ENCODE measurements at regions not wholly inside any gene's neighbourhood (a gene's known extent, or its start where the extent isn't known, plus 50 kb on each side); places are given as distances from the start of the nearest gene placed in this dataset.
"Not testable (repeated sequence)": the region's sequence is repeated elsewhere in the genome, so short reads cannot be mapped to it uniquely, and the experiment has no call there.

DNA sequence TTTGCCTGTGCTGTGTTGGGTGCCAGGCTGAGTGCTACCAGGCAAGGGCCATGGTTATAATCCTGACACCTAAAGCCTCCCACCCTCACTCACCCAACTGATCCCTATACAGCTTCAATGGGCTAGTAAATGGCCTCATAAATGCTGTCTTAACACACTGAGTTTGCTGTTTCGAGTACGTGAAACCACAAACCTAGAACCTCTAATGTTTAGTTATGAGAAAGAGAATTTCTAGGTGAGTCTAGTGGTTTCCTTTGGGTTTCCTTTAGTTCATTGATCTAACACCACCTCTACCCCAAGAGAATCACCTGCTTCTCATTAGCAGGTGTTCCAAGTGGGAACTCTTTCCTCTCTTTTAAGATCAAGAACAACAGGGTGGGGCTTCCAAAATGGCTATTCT, 172.0 kb downstream of the MC4R start:
- DNase-seq = no peak

DNA sequence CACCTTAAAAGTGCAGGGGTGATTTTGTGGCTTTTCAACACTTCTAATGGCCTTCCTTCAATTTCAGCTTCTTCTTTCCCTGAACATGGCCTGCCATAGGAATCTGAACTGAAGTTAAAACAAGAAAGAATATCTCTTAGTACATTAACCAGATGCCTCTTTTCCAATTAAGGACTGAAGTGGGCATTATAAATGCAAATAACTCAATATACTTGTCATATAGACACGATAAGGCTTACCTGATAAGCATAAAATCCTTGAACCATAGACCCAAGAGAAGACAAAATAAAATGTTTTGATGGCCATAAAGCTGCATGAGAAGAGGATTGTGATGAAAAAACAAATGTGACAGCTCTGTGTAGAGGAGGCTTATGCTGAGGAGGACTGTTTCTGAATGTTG, 173.1 kb downstream of the MC4R start:
- no peak for DNase-seq

DNA sequence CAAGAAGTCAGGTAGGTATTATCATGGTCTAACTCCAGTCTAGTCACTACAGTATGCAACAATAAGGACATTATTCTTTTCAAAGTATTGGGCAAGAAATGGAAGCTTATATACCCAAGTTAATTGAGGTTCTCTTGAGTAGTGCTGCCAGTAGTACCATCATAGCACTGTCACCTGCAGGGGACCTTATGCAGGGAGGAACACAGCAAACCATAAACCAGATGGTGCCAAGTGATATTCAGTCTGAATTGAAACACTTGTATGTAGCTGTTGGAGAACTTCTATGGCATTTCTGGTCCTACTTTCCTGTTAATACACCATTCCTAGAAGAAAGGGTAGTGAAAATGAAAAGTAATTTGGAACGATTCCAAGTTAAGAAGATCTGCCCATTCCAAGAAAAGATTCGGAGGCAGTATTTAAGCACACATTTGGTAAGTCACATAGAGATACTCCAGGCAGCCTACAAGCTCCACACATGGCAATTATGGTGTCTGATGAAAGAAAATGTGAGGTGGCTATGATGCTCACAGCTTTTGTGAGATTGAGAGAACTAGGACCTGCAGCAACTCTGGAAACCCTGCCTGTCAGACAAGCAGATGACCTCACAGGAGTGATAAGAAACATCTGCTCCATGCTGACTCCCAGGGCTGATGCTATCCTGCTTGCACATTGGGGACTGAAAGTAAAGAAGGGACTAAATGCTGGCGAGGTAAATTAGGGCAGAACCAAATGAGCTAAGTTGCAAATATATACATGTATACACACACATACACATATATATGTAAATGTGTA, 174.7 kb downstream of the MC4R start:
- no peak for DNase-seq

DNA sequence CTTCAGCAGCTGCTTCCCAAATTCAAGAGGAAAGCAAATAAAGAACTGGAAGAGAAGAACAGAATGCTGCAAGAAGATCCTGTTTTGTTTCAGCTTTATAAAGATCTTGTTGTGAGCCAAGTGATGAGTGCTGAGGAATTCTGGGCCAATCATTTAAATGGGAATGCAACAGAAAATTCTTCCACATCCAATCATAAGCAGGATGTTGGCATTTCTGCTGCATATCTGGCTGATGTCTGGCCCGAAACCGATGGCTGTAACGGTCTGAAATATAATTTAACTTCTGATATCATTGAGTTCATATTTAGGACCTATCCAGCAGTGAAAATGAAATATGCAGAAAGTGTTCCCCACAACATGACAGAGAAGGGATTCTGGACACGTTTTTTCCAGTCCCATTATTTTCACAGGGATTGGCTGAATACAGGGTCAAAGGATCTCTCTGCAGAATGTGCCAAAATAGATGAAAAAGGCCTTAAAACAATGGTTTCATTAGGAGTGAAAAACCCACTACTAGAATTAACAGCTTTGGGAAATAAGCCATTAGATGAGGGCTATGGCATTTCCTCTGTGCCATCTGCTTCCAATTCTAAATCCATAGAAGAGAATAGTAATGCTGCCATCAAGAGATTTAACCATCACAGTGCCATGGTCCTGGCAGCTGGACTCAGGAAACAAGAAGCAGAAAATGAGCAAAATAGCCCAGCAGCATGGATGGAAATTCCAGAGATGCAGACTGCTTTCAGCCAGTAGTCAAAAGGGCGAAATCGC, 175.6 kb downstream of the MC4R start:
- no peak for DNase-seq

DNA sequence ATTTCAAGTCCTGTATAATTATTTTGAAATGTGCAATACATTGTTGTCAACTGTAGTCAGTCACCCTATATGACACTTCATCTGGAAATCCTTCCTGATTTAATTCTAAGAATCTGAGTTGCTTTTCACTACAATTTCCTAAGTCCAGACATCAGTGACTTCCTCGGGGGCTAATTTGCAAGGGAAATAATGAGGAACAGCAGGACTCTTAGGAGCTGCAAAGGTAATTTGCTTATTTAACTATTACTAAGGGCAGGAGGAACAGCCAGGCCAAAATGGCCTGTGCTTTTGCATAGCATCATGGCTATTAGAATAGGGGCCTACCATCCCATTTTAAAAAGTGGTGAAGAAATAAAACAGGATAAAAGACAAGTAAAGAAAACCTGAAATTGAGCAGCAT, 178.8 kb downstream of the MC4R start:
- no peak for DNase-seq

DNA sequence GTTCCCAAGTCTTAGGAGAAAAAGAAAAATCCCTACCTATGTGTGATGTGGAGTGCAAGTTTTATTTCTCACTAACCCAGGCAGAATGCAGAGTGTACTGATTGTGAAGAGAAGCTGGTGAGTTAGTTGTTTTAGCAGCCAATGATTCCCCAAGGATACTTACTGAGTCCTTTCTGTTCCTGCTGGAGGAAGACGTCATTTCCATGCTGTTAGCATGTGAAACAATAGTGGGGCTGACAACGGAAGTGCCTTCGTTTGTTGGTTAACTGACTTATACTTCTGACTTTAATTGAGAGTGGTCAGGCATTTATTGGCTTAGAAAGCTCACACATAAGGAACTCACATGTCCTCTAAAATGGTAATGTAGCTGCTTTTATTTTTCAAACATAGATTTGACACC, 180.6 kb downstream of the MC4R start:
- no peak for DNase-seq

DNA sequence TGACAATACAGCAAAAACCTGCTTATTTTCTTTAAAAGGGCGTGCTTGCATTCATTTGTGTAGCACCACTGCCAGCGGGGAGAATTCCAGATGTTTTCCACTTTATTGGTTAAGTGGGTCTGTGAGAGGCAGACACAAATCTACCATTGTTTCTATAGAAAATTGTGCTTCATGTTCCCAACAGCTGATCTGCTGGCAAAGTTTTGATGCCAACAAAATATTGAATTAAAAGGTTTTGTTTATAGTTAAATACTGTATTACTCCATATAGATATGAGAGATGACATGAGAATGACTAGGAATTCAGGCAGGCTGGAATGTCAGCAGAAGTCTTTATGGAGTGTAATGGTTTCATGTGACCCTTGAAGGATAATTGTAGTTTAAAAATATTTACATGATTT, 182.7 kb downstream of the MC4R start:
- DNase-seq = no peak

DNA sequence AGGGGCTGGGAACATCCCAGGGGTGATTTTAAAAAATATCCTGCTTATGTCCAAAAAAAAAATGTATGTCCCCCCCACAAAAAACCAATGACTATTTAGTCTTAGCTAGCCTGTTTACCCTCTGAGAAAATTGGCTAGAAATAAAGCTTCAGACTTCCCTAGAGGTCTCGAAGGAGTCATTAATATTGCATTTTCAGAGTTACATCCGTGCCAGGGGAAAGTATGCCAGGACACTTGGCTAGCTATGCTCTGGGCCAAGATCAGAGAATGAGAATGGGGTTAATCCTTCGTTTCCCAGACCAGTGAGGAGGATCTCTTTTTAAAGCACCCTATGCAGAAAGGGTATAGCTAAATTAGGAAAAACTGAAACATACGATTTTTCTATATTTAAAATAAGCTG, 183.6 kb downstream of the MC4R start:
- DNase-seq = no peak

DNA sequence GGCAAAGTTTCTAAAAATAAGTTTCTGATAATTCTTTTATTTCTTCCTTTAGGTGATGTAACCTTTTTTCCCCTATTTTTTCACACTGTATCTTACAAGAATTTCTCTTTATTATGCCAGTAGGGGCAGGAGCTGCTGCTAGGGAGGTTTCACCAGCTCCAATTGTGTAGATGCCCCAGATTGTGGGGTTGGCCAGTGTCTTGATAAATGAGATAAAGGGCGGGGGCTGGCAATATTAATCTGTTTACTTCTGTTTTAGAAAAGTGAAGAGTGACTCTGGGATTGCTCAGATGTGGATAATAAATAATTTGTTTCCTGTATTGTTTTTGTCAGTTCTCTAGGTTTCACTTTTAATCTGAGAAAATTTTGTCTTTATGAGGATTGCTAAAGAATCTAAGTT, 190.4 kb downstream of the MC4R start:
- DNase-seq = no peak

DNA sequence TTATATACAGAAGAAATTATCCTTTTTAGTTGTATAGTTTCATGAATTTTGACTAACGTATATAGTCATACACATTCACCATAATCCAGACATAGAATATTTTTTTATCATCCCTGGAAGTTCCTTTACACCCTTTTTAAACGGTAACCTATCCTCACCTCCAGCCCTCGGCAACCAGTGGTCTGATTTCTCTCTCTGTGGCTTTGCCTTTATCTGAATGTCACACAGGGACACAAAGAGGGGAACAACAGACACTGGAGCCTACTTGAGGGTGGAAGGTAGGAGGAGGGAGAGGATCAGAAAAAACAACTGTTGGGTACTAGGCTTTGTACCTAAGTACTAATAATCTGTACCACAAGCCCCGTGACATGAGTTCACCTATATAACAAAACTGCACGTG, 191.9 kb downstream of the MC4R start:
- DNase-seq = no peak

DNA sequence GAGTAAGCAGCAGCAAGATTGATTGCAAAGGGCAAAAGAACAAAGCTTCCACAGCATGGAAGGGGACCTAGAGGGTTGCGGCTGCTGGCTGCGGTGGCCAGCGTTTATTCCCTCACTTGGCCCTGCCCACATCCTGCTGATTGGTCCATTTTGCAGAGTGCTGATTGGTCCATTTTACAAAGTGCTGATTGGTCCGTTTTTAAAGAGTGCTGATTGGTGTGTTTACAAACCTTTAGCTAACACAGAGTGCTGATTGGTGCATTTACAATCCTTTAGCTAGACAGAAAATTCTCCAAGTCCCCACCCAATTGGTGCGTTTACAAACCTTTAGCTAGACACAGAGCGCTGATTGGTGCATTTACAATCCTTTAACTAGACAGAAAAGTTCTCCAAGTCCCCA, 194.4 kb downstream of the MC4R start:
- DNase-seq = not testable (repeated sequence)

DNA sequence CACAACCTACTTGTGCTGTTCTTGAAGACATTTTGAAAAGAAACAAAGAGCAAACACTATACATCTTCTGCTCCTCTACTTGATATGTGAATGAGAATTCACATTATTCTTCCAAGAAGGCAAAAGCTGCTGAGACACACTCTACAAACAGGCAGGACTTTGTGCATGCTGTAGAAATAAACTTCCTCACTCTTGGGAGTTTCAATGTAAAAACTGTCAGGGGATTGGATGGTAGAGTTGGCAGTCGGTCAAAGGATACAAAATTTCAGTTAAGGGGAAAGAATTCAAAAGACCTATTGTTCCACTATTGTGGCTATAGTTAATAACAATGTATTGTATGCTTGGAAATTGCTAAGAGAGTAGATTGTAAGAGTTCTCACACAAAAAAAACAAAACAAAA, 196.3 kb downstream of the MC4R start:
- no peak for DNase-seq

DNA sequence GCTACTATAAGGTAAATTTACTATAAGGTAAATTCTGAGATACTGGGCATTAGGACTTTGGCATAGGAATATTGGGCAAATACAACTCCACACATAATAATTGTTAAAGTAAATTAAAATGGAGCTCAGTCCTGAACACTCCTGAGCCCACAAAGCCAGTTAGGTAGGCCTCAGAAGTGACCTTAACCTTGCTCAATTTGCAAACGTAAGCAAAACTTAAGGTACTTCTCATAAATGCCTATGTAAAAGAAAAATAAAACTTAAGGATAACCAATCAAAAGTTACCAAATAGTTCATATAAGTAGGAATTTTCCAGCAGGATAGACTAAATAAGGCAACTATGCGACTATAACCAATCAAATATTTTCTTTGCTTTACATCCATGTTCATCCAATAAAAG, 197.7 kb downstream of the MC4R start:
- no peak for DNase-seq

DNA sequence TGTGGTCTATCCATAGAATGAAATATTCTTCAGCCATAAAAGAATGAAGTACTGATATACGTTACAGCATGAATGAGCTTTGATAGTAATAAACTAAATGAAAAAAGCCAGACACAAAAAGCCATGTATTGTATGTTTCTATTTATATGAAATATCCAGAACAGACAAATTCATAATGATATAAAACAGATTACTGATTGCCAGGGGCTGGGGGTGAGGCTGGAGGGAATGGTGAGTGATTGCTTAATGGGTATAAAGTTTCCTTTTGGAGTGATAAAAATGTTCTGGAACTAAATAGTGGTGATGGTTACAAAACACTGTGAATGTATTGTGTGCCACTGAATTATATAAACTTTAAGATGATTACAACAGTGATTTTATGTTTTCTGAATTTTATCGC, 200.5 kb downstream of the MC4R start:
- no peak for DNase-seq

DNA sequence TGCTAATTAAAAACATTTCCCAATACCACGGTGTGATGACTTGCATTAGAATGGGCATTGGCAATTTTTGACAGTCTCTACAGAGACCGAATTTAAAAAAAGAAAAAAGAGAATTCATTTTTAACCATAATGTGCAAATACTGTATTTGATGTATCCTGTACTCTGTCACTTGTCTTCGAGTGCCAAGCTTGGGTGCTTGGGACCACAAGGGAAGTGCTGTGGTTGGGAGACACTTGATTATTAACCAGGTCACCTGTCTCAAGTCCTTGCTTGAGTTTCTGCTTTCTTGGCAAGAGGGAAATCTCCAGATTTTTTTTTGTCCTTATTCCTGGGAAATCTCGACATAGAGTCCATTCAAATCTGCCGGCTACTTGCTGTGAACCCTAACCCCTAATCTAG, 209.0 kb downstream of the MC4R start:
- no peak for DNase-seq

DNA sequence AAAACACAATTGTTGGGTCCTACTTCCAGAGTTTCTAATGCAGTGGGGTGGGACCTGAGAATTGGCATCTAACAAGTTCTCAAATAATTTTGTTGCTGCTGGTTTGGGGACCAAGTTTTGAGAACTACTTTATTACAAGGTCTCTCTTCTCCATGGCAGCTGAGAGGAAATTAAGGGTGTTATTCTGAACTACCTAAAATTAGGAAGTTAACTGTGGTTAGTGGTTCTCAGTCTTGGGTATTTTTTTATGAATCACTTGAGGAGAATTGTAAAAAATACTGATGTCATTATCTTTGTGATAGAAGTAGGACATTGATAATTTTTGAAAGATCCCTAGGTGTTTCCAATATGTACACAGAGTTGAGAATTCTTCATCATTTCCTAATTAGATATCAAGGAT, 210.2 kb downstream of the MC4R start:
- no peak for DNase-seq

DNA sequence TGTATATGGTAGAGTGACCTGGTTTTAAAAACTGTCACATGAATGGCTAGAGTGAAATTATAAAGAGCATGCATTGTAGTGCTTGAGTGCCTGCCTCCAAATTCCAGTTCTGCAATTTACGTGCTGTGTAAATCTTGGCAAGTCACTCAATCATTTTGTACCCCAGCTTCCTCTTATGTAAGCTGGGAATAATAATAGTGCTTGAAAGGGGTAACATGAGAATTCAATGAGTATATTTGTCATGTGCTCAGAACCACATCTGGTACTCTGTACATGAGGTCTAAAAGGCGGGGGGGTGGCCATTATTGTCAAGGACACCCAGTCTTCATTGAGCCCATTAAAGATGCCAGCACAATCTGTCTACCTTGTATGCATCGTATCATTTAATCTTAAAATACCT, 214.8 kb downstream of the MC4R start:
- DNase-seq = no peak

DNA sequence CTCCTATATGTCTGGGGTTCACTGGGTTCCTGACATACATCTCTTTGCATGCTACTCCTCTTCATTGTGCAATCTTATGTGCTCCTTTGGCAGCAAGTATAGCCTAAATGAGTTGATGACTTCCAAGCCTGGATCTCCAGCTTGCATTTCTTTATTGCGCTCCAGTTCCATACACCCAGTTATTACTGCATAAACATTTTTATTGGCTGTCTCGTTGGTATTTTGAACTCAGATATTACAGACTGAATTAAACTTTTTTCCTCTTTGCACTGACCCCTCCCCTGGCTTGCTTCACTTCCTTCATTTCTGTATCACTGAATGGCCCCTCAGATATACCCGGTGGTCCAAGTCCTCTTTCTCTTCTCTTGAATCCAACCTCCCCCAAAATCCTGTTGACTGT, 219.2 kb downstream of the MC4R start:
- DNase-seq = no peak

DNA sequence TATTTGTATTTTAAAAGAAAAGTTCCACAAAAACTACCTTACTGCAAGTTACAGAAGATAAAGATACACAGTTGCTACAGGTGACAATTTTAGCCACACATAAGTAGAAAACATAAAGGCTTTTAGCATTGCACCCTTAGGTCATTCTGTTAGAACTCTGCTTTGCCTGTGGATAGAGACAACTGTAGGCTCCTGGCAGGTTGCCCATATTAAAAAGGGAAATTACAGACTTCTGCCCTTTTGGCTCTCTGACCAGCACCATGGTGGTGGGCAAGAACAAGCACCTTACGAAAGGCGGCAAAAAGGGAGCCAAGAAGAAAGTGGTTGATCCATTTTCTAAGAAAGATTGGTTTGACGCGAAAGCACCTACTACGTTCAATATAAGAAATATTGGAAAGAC, 223.3 kb downstream of the MC4R start:
- no peak for DNase-seq

DNA sequence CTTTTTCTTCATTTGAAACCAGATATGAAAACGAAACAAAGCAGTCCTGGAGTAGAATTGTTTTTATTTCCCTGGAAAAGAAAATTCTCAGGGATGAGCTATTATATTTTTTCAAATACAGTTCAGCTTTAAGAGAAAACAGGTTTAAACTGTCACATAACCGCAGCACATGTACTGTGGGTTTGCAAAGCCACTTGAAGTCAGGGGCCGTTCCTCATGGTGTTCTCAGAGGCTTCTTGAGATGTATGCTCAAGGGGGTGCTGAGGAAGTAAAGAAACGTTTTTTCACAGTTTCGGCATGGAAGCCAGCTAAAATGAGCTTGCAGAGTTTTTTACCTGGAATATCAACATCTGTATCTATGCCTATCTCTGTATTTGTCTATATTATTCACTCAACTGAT, 225.3 kb downstream of the MC4R start:
- DNase-seq = no peak

DNA sequence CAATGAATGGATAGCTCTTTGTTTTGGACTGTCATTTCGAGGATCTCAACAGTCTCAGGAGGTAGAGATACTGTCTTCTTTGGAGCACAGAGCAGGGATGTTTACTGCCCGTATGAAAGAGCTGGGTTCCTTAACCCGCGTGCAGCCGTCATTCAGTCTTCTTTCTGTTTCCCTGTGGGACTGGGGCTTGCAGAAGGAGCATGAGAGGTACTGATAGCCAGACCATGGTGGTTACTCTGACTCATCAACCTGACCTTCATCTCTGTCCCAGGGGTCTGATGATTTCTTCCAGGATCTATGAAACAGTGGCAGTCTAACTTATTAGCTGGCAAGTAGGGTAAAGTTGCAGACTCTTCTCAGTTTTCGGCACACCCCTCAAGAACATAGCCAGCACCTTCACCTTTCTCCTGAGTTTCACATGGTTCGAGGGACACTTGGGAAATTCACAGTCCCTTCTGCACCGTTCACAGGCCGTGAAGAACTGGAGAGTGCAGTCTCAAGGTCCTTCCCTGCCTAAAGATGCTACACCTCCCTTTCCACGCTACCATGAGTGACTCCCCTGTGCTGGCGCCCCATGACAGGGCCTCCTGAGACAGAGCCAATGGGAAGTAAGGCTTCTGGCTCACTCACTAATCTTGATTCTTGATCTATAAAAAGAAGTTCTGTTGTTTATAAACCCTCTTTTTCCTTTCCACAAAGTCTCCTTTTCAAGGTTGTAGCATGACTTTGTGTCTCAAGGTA, 226.2 kb downstream of the MC4R start:
- DNase-seq = no peak

DNA sequence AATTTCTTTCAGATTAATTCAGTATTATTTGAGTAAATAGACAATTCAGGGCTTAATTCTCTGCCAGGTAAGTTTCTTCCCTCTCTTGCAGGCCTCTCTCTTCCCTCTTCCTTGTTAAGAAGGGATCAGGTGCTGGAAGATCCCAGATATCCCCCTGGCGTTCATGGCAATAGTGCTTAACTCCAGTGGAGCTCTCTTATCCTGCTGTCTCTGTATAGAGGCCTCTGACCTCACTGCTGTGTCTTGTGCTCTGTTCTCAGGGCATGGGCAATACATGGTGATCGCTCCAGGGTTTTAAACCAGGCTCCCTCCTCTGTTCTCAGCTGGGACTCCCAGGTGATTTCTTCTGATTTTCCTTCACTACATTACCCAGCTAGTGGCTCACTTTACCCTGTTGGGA, 226.8 kb downstream of the MC4R start:
- DNase-seq = no peak

DNA sequence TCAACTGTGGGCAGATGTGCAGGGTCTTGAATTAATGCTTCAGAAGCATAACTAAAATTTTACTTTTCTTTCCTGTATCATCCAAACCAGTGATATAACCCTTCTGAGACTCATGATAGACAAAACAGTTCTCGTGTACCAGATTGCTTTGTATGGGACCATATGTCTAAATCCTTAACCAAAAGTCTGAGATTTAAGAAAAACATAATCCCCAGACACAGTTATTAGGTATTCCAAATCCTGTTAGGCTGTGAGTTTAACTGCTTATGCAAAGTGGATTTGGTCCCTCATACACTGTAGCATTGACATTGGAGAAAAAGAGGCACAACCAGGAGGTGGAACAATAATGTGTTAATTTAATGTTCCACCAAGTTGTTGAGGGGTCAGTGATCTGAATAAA, 235.0 kb downstream of the PMAIP1 start:
- DNase-seq = no peak

DNA sequence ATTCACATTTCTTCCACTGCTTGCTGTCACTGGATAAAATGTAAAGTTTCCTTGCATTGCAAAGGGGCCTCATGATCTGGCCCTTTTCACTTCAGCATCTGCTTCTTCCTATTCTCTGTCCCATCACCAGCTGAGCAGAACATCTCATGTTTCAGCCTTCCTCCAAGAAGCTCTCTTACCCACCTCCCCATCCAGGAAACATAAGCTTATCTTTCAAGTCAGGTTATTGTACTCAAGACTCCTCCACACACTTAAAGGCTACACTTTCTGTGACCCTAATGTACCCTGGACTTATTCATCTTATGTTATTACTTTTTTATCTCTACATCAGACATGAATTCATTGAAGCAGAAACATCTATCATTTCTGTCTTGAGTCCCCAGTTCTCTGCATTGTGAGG, 230.5 kb downstream of the PMAIP1 start:
- no peak for DNase-seq

Measured in SW 1271 (cell line).